ENCODE measurements at regions not wholly inside any gene's neighbourhood (a gene's known extent, or its start where the extent isn't known, plus 50 kb on each side); places are given as distances from the start of the nearest gene placed in this dataset.

DNA sequence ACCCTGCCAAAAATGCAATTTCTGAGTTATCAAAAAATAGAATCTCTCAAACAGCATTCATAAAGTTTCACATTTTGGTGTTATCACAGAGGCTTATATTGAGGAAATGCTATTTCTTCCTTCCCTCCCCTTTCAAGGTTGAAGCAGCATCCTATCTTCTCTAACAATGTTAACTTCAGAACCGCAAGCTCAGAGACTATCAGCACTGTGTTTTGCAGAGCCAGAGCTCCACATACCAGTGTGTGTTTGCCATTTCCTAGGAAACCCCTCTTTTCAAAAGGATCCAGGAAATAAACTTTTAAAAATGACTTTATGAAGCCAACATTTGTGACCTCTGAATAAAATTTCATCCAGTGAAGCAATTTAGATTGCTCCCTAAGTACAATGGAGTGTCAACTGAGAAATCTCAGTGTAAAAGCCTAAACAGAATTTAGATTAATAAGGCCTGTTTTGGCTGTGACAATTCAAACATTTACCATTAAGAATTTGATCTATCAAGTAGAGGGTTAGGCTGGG, 332.6 kb downstream of the NOVA1 start:
- Histone ChIP-seq H3K36me3 (no peaks in the 10 kb centered on the region), H3K4me1 (no peaks in the 10 kb centered on the region), H3K9me3 (no peaks in the 10 kb centered on the region), H3K27ac (no peak overlapping the region), H3K27me3 (no peaks in the 10 kb centered on the region), H3K4me3 (no peak overlapping the region)
- TF ChIP-seq EP300 (IDR thresholded peaks at IDR 0.05) (no peak), POLR2AphosphoS5 (IDR thresholded peaks at IDR 0.05) (no peak), POLR2A (IDR thresholded peaks at IDR 0.05) (no peak)
- TF ChIP-seq, protein P1, sequence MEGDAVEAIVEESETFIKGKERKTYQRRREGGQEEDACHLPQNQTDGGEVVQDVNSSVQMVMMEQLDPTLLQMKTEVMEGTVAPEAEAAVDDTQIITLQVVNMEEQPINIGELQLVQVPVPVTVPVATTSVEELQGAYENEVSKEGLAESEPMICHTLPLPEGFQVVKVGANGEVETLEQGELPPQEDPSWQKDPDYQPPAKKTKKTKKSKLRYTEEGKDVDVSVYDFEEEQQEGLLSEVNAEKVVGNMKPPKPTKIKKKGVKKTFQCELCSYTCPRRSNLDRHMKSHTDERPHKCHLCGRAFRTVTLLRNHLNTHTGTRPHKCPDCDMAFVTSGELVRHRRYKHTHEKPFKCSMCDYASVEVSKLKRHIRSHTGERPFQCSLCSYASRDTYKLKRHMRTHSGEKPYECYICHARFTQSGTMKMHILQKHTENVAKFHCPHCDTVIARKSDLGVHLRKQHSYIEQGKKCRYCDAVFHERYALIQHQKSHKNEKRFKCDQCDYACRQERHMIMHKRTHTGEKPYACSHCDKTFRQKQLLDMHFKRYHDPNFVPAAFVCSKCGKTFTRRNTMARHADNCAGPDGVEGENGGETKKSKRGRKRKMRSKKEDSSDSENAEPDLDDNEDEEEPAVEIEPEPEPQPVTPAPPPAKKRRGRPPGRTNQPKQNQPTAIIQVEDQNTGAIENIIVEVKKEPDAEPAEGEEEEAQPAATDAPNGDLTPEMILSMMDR (IDR thresholded peaks at IDR 0.05) = no peak
- 28 to 38% methylated on average over 1 of the region's 1 CpG for WGBS, 2 donors
- no peak for DNase-seq
- no peak for ATAC-seq (ENCODE audit: low FRiP score in 2 of 2)

DNA sequence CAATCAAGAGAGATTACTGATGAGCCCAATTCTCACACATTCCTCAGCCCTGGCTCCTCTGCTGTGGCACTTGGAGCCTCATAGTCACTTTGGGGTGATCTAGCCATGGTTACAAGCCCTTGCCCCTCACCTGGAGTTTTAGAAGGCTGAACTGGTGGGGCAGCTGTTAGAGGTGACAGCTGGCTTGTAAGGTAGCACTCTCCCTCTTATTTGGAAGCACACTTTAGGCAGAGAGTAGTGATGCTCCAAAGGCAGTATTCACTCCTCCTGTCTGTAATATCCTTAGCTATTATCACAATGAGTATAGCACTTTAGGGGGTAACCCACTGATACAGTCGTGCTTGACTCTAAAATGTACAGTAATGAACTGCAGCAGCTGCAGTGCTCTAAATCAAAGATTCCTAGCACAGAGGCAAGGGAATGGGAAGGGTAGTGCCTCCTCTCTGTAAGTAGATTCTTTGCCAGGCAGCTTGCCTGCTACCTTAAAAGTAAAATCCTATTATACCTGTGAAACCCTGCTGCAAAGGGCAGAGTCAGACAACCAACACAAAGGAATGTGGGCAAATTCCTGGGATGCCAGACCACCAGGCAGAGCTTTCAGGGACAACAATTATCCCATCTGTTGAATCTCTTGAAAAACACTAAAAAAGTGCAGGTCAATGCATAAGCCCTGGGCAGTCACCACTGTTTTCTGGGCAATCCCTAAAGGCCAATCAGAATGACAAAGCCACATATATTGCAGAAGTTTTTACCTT, 336.3 kb downstream of the NOVA1 start:
- Histone ChIP-seq H3K36me3 (no peaks in the 10 kb centered on the region), H3K4me3 (no peak overlapping the region), H3K4me1 (no peaks in the 10 kb centered on the region), H3K27me3 (no peaks in the 10 kb centered on the region), H3K9me3 (no peaks in the 10 kb centered on the region), H3K27ac (no peak overlapping the region)
- ATAC-seq (ENCODE audit: low FRiP score in 2 of 2) (no peak), DNase-seq (no peak)
- 46 to 54% methylated on average over 1 of the region's 1 CpG for WGBS, 2 donors
- TF ChIP-seq, protein P1 (IDR thresholded peaks at IDR 0.05) = no peak
- TF ChIP-seq POLR2A (IDR thresholded peaks at IDR 0.05) (no peak), EP300 (IDR thresholded peaks at IDR 0.05) (no peak), POLR2AphosphoS5 (IDR thresholded peaks at IDR 0.05) (no peak)

DNA sequence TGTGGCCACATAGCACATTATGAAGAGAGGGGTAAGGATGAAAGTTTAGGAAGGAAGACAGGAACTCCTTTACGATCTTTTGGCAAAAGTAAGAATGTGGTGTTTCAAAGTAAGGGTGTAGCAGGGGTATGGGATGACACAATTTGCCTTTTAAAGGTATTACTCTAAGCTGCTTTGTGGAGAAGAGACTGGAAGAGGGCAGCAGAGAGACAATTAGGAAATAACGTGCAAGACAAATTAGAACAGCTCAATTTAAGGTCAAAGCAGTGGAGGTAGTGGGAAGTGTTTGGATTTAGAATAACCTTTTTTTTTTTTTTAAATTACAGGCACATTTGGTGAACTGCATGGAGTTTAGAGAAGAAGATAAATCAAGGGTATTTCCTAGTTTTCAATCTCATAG, 342.6 kb downstream of the NOVA1 start:
- H3K4me1 ChIP-seq = no peaks in the 10 kb centered on the region
- H3K4me3 ChIP-seq = no peak overlapping the region
- ATAC-seq (ENCODE audit: low FRiP score in 2 of 2) (peak in 1 of 2 donors; percentile 53), DNase-seq (no peak)
- 25 to 35% methylated on average over 2 of the region's 2 CpGs for WGBS, 2 donors
- H3K27ac ChIP-seq = no peak overlapping the region
- no peaks in the 10 kb centered on the region for H3K36me3 ChIP-seq
- H3K27me3 ChIP-seq = no peaks in the 10 kb centered on the region
- TF ChIP-seq POLR2AphosphoS5 (IDR thresholded peaks at IDR 0.05) (no peak), POLR2A (IDR thresholded peaks at IDR 0.05) (no peak)
- TF ChIP-seq, protein P1 (IDR thresholded peaks at IDR 0.05) = no peak
- no peaks in the 10 kb centered on the region for H3K9me3 ChIP-seq

DNA sequence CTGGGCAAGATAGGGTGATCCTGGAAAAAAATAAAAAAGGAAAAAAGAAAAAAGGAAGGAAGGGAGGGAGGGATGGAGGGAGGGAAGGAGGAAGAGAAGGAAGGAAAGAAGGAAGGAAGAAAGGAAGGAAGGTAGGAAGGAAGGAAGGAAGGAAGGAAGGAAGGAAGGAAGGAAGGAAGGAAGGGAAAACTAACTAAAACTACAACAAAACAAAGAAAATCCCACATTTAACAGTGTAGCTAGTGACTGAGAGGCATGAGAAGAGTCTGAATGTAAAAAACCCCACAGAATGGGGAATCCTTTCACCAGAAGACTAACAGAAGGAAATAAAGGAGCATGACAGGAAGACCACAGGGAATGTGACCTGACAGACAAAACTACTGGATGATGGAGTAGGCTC, 345.7 kb downstream of the NOVA1 start:
- Histone ChIP-seq H3K4me3 (no peak overlapping the region), H3K9me3 (no peaks in the 10 kb centered on the region), H3K27ac (no peak overlapping the region), H3K4me1 (no peaks in the 10 kb centered on the region), H3K36me3 (no peaks in the 10 kb centered on the region), H3K27me3 (no peaks in the 10 kb centered on the region)
- no peak for TF ChIP-seq POLR2AphosphoS5 (IDR thresholded peaks at IDR 0.05)
- TF ChIP-seq EP300 (IDR thresholded peaks at IDR 0.05) = no peak
- TF ChIP-seq POLR2A (IDR thresholded peaks at IDR 0.05) = no peak
- TF ChIP-seq, protein P1 (IDR thresholded peaks at IDR 0.05) = no peak
- ATAC-seq (ENCODE audit: low FRiP score in 2 of 2) = no peak
- no peak for DNase-seq

DNA sequence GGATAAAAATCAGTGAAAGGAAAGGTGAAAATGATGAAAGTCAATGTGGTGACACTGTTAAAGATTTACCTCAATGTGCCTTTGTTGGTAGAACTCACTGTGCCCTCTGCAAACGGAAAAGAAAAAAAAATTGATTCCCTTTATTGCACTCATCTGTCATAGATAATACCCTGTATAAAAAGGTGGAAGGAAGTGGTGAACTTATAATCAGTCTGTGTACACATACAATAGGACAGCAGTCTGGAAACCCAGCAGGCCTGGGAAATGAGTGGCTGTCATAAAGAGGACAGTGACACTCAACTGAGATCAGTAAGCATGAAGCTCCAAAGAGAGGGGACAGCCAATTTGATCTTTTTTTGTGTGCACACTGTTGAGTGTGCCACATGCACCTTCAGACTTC, 364.7 kb downstream of the NOVA1 start:
- Histone ChIP-seq H3K27me3 (no peaks in the 10 kb centered on the region), H3K9me3 (no peaks in the 10 kb centered on the region), H3K4me1 (no peaks in the 10 kb centered on the region), H3K36me3 (no peaks in the 10 kb centered on the region), H3K27ac (no peak overlapping the region), H3K4me3 (no peak overlapping the region)
- ATAC-seq (ENCODE audit: low FRiP score in 2 of 2) = no peak
- 43 to 45% methylated on average over 1 of the region's 1 CpG for WGBS, 2 donors
- no peak for DNase-seq
- no peak for TF ChIP-seq EP300 (IDR thresholded peaks at IDR 0.05)
- TF ChIP-seq, protein P1 (IDR thresholded peaks at IDR 0.05) = no peak
